H1 (cell line): ENCODE measurements at regions not wholly inside any gene's neighbourhood (a gene's known extent, or its start where the extent isn't known, plus 50 kb on each side); places are given as distances from the start of the nearest gene placed in this dataset.

ENCODE experiments used
- CBX8 ChIP-seq: fragments of 300-800, 300-1000 bp; sonication (generic); IDR thresholded peaks from 2 replicates; pipeline ENCODE4 v1.7.1; 2016; ENCODE audit warnings: low read depth, low read length, borderline replicate concordance
- EZH2 ChIP-seq: fragments of 200-600 bp; sonication (generic); IDR thresholded peaks from 2 replicates; pipeline ENCODE4 v1.7.1; 2012; ENCODE audit warnings: low read depth, mild to moderate bottlenecking, moderate library complexity, low read length, inconsistent platforms; ENCODE audit not compliant: severe bottlenecking
- FOSL1 ChIP-seq: IDR thresholded peaks from 2 replicates; pipeline ENCODE4 v1.6.1; 2011; ENCODE audit warnings: mild to moderate bottlenecking, low read depth, low read length, moderate library complexity; ENCODE audit not compliant: insufficient read depth
- POLR2A ChIP-seq, 2 experiments: IDR thresholded peaks; 1 replicate in 1 of 2; 2 replicates in 1 of 2; pipeline ENCODE4 v1.6.1; 2011; ENCODE audit warnings: low read depth in 2 of 2, low read length in 2 of 2, mild to moderate bottlenecking in 2 of 2; ENCODE audit errors: control extremely low read depth in 1 of 2
- SIRT6 ChIP-seq: IDR thresholded peaks from one replicate; pipeline ENCODE4 v1.7.1; 2012; ENCODE audit warnings: low read length, inconsistent platforms
- SP1 ChIP-seq: IDR thresholded peaks from 2 replicates; pipeline ENCODE4 v1.6.1; 2011; ENCODE audit warnings: low read depth, low read length
- ZNF274 ChIP-seq: IDR thresholded peaks from 2 replicates; pipeline ENCODE4 v1.7.0; 2012; ENCODE audit warnings: low read length, borderline replicate concordance; ENCODE audit errors: extremely low read depth
- TF ChIP-seq, protein P1 (sequence below), 3 experiments: IDR thresholded peaks; 1 replicate in 2 of 3; 2 replicates in 1 of 3; pipeline versions ENCODE4 v1.5.1 to v1.6.1; 2011; ENCODE audit warnings: low read length in 3 of 3, mild to moderate bottlenecking in 3 of 3, inconsistent platforms in 2 of 3, low read depth in 1 of 3, moderate library complexity in 1 of 3; ENCODE audit not compliant: insufficient read depth in 1 of 3; ENCODE audit errors: control extremely low read depth in 1 of 3

DNA sequence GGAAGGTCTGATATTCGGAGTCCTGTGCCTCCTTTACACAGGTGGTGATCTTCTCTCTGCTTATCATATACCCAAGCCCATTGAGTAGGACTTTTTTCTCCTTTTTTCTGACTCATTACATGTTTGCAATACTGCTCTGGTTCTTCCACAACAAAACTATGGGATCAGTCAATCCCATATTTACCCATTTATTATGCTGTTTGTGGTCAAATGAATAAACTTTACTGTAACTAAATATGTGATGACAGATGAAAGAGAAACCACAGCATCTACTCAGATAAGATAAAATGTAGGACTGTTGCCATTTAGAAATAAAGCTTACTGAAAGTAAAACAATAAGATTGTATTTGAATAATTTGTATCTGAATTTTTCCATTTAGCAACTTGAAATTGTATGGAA is 958.7 kb upstream of the FAT3 start:
- no peak for TF ChIP-seq CBX8
- TF ChIP-seq EZH2, result no peak
- TF ChIP-seq ZNF274, result no peak
- TF ChIP-seq SP1, result no peak
- TF ChIP-seq, protein P1, sequence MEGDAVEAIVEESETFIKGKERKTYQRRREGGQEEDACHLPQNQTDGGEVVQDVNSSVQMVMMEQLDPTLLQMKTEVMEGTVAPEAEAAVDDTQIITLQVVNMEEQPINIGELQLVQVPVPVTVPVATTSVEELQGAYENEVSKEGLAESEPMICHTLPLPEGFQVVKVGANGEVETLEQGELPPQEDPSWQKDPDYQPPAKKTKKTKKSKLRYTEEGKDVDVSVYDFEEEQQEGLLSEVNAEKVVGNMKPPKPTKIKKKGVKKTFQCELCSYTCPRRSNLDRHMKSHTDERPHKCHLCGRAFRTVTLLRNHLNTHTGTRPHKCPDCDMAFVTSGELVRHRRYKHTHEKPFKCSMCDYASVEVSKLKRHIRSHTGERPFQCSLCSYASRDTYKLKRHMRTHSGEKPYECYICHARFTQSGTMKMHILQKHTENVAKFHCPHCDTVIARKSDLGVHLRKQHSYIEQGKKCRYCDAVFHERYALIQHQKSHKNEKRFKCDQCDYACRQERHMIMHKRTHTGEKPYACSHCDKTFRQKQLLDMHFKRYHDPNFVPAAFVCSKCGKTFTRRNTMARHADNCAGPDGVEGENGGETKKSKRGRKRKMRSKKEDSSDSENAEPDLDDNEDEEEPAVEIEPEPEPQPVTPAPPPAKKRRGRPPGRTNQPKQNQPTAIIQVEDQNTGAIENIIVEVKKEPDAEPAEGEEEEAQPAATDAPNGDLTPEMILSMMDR (IDR thresholded peaks at IDR 0.05; ENCODE audit: control extremely low read depth in 1 of 3, insufficient read depth in 1 of 3, low read depth in 1 of 3, low read length in 3 of 3), result no peak
- no peak for TF ChIP-seq POLR2A (IDR thresholded peaks at IDR 0.05; ENCODE audit: control extremely low read depth in 1 of 2, low read depth in 2 of 2, low read length in 2 of 2)
- TF ChIP-seq SIRT6, result no peak
- no peak for TF ChIP-seq FOSL1
